GM23338 (cell line): ENCODE measurements at regions not wholly inside any gene's neighbourhood (a gene's known extent, or its start where the extent isn't known, plus 50 kb on each side); places are given as distances from the start of the nearest gene placed in this dataset.

Experiments used
- ATAC-seq: fragments of 200-7000 bp; cut with Tn5 transposase; 3 replicates; pipeline ENCODE4 v1.9.1; 2020
- DNase-seq: peaks from one replicate; pipeline ENCODE4 v3.0.0-alpha.2; 2015; ENCODE audit warnings: low spot score
- H2AFZ ChIP-seq: fragments of 200-600 bp; sonication (generic); 2 replicates; pipeline ENCODE4 v1.8.0; 2016; ENCODE audit warnings: antibody characterized with exemption, mild to moderate bottlenecking, moderate library complexity
- H3F3A ChIP-seq: fragments of 200-600 bp; sonication (generic); replicated peaks from 2 replicates; pipeline ENCODE4 v1.8.0; 2017; ENCODE audit warnings: antibody characterized with exemption, mixed run types, low read depth
- H3K27ac ChIP-seq: fragments of 200-600 bp; sonication (generic); 2 replicates; pipeline ENCODE4 v1.6.1; 2016; ENCODE audit warnings: low read depth
- H3K27me3 ChIP-seq: fragments of 200-600 bp; sonication (generic); 2 replicates; pipeline ENCODE4 v1.8.0; 2016; ENCODE audit warnings: mild to moderate bottlenecking, mixed run types, moderate library complexity; ENCODE audit not compliant: insufficient read depth
- H3K36me3 ChIP-seq: fragments of 200-600 bp; sonication (generic); 2 replicates; pipeline ENCODE4 v1.8.0; 2016; ENCODE audit warnings: mild to moderate bottlenecking; ENCODE audit not compliant: insufficient read depth
- H3K4me1 ChIP-seq: fragments of 200-600 bp; sonication (generic); 2 replicates; pipeline ENCODE4 v1.8.0; 2016; ENCODE audit warnings: mild to moderate bottlenecking, moderate library complexity; ENCODE audit not compliant: insufficient read depth
- H3K4me2 ChIP-seq: fragments of 200-600 bp; sonication (generic); 2 replicates; pipeline ENCODE4 v1.7.1; 2017; ENCODE audit warnings: mixed run types
- H3K4me3 ChIP-seq: fragments of 200-600 bp; sonication (generic); 2 replicates; pipeline ENCODE4 v1.6.1; 2016; ENCODE audit warnings: mixed run types
- H3K79me2 ChIP-seq: fragments of 200-600 bp; sonication (generic); replicated peaks from 2 replicates; pipeline ENCODE4 v1.8.0; 2017; ENCODE audit warnings: mild to moderate bottlenecking; ENCODE audit not compliant: insufficient read depth
- H3K9me2 ChIP-seq: fragments of 200-600 bp; sonication (generic); 2 replicates; pipeline ENCODE4 v1.8.0; 2017; ENCODE audit not compliant: insufficient read depth
- H4K20me1 ChIP-seq: fragments of 200-600 bp; sonication (generic); replicated peaks from 2 replicates; pipeline ENCODE4 v1.8.0; 2017; ENCODE audit warnings: mild to moderate bottlenecking; ENCODE audit not compliant: insufficient read depth
- H3K27ac Mint-ChIP-seq: 2 replicates; pipeline ENCODE4 v1.8.0; 2020; ENCODE audit warnings: inconsistent platforms, mild to moderate bottlenecking, moderate library complexity, mixed read lengths
- H3K27me3 Mint-ChIP-seq: 3 replicates; pipeline ENCODE4 v1.8.0; 2022; ENCODE audit warnings: low read depth, mild to moderate bottlenecking, moderate library complexity, mixed read lengths, inconsistent platforms; ENCODE audit not compliant: insufficient read depth, poor library complexity
- H3K36me3 Mint-ChIP-seq: 3 replicates; pipeline ENCODE4 v1.8.0; 2021; ENCODE audit warnings: low read depth, mild to moderate bottlenecking, inconsistent platforms, moderate library complexity, mixed read lengths
- H3K4me1 Mint-ChIP-seq: 3 replicates; pipeline ENCODE4 v1.8.0; 2020; ENCODE audit warnings: mild to moderate bottlenecking, inconsistent platforms, mixed read lengths
- H3K4me3 Mint-ChIP-seq: 3 replicates; pipeline ENCODE4 v1.8.0; 2021; ENCODE audit warnings: moderate library complexity, mild to moderate bottlenecking, inconsistent platforms, mixed read lengths
- H3K9me3 Mint-ChIP-seq: 3 replicates; pipeline ENCODE4 v1.8.0; 2020; ENCODE audit warnings: moderate library complexity, mild to moderate bottlenecking, inconsistent platforms, mixed read lengths
- EZH2phosphoT487 ChIP-seq: fragments of 200-600 bp; sonication (generic); IDR thresholded peaks from one replicate; pipeline ENCODE4 v1.8.1; 2018; ENCODE audit warnings: antibody characterized with exemption; ENCODE audit not compliant: unreplicated experiment
- POLR2AphosphoS5 ChIP-seq: IDR thresholded peaks from 2 replicates; pipeline ENCODE4 v1.6.1; 2016; ENCODE audit warnings: antibody characterized with exemption, low read depth
- ZNF114 ChIP-seq: fragments of 250-450 bp; sonication (Bioruptor Pico); IDR thresholded peaks from 2 replicates; pipeline ENCODE4 v1.5.0; 2020; ENCODE audit warnings: mild to moderate bottlenecking, moderate library complexity
- TF ChIP-seq, protein P1 (sequence below): fragments of 250-450 bp; sonication (Bioruptor Pico); IDR thresholded peaks from 2 replicates; pipeline ENCODE4 v1.5.0; 2020; ENCODE audit warnings: mild to moderate bottlenecking, moderate library complexity
- TF ChIP-seq, protein P2 (sequence below), 2 experiments: fragments of 200-600 bp in 1 of 2; sonication (generic) in 1 of 2; conservative IDR thresholded peaks; 2 replicates each; pipeline versions ENCODE4 v1.5.1 to v1.6.1; 2016 to 2017; ENCODE audit warnings: antibody characterized with exemption in 2 of 2, low read depth in 2 of 2, mild to moderate bottlenecking in 2 of 2, moderate library complexity in 1 of 2

- Histone ChIP-seq H3K79me2 (no peaks in the 10 kb centered on the region), H3K27ac (no peak overlapping the region), H3K9me2 (no peaks in the 10 kb centered on the region), H3F3A (no peaks in the 10 kb centered on the region), H3K27me3 (no peaks in the 10 kb centered on the region), H4K20me1 (no peaks in the 10 kb centered on the region), H3K4me2 (no peak overlapping the region), H3K4me3 (no peak overlapping the region), H3K4me1 (peaks cover 18% of the 10 kb centered on the region), H3K36me3 (0 out of 2 replicates have a peak, but pooled peaks cover 3% of the 10 kb centered on the region), H2AFZ (no peak overlapping the region)
- peaks cover 11% of the 10 kb centered on the region for H3K9me3 Mint-ChIP-seq
- H3K4me1 Mint-ChIP-seq = peaks cover 20% of the 10 kb centered on the region; the same call in 2 of the 3 replicates
- H3K27ac Mint-ChIP-seq = no peak overlapping the region
- DNase-seq (no peak), ATAC-seq (no peak)
- H3K4me3 Mint-ChIP-seq = no peak overlapping the region
- TF ChIP-seq, protein P1, sequence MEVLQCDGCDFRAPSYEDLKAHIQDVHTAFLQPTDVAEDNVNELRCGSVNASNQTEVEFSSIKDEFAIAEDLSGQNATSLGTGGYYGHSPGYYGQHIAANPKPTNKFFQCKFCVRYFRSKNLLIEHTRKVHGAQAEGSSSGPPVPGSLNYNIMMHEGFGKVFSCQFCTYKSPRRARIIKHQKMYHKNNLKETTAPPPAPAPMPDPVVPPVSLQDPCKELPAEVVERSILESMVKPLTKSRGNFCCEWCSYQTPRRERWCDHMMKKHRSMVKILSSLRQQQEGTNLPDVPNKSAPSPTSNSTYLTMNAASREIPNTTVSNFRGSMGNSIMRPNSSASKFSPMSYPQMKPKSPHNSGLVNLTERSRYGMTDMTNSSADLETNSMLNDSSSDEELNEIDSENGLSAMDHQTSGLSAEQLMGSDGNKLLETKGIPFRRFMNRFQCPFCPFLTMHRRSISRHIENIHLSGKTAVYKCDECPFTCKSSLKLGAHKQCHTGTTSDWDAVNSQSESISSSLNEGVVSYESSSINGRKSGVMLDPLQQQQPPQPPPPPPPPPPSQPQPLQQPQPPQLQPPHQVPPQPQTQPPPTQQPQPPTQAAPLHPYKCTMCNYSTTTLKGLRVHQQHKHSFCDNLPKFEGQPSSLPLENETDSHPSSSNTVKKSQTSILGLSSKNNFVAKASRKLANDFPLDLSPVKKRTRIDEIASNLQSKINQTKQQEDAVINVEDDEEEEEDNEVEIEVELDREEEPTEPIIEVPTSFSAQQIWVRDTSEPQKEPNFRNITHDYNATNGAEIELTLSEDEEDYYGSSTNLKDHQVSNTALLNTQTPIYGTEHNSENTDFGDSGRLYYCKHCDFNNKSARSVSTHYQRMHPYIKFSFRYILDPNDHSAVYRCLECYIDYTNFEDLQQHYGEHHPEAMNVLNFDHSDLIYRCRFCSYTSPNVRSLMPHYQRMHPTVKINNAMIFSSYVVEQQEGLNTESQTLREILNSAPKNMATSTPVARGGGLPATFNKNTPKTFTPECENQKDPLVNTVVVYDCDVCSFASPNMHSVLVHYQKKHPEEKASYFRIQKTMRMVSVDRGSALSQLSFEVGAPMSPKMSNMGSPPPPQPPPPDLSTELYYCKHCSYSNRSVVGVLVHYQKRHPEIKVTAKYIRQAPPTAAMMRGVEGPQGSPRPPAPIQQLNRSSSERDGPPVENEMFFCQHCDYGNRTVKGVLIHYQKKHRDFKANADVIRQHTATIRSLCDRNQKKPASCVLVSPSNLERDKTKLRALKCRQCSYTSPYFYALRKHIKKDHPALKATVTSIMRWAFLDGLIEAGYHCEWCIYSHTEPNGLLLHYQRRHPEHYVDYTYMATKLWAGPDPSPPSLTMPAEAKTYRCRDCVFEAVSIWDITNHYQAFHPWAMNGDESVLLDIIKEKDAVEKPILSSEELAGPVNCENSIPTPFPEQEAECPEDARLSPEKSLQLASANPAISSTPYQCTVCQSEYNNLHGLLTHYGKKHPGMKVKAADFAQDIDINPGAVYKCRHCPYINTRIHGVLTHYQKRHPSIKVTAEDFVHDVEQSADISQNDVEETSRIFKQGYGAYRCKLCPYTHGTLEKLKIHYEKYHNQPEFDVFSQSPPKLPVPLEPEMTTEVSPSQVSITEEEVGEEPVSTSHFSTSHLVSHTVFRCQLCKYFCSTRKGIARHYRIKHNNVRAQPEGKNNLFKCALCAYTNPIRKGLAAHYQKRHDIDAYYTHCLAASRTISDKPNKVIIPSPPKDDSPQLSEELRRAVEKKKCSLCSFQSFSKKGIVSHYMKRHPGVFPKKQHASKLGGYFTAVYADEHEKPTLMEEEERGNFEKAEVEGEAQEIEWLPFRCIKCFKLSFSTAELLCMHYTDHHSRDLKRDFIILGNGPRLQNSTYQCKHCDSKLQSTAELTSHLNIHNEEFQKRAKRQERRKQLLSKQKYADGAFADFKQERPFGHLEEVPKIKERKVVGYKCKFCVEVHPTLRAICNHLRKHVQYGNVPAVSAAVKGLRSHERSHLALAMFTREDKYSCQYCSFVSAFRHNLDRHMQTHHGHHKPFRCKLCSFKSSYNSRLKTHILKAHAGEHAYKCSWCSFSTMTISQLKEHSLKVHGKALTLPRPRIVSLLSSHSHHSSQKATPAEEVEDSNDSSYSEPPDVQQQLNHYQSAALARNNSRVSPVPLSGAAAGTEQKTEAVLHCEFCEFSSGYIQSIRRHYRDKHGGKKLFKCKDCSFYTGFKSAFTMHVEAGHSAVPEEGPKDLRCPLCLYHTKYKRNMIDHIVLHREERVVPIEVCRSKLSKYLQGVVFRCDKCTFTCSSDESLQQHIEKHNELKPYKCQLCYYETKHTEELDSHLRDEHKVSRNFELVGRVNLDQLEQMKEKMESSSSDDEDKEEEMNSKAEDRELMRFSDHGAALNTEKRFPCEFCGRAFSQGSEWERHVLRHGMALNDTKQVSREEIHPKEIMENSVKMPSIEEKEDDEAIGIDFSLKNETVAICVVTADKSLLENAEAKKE (CRISPR knock-in tag) = no peak
- TF ChIP-seq ZNF114 (CRISPR knock-in tag) (no peak), EZH2phosphoT487 (no peak), POLR2AphosphoS5 (no peak)
- TF ChIP-seq, protein P2, sequence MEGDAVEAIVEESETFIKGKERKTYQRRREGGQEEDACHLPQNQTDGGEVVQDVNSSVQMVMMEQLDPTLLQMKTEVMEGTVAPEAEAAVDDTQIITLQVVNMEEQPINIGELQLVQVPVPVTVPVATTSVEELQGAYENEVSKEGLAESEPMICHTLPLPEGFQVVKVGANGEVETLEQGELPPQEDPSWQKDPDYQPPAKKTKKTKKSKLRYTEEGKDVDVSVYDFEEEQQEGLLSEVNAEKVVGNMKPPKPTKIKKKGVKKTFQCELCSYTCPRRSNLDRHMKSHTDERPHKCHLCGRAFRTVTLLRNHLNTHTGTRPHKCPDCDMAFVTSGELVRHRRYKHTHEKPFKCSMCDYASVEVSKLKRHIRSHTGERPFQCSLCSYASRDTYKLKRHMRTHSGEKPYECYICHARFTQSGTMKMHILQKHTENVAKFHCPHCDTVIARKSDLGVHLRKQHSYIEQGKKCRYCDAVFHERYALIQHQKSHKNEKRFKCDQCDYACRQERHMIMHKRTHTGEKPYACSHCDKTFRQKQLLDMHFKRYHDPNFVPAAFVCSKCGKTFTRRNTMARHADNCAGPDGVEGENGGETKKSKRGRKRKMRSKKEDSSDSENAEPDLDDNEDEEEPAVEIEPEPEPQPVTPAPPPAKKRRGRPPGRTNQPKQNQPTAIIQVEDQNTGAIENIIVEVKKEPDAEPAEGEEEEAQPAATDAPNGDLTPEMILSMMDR (conservative IDR thresholded peaks at IDR 0.05; ENCODE audit: low read depth in 2 of 2) = no peak
- peaks cover 4% of the 10 kb centered on the region; the same call in 2 of the 3 replicates for H3K36me3 Mint-ChIP-seq
- peaks cover 4% of the 10 kb centered on the region for H3K27me3 Mint-ChIP-seq
Measured at GRCh38 chr11:11129118-11129517, 223.9 kb downstream of the CSNK2A3 start.
